Stomach (tissue), 4 donors: ENCODE measurements at regions not wholly inside any gene's neighbourhood (a gene's known extent, or its start where the extent isn't known, plus 50 kb on each side); places are given as distances from the start of the nearest gene placed in this dataset.

ENCODE experiments used
- POLR2A ChIP-seq, 4 donors: fragments of 450-650 bp; IDR thresholded peaks; one replicate each; pipeline ENCODE4 v1.6.1; 2016; ENCODE audit warnings: antibody characterized with exemption in 4 of 4, control low read depth in 2 of 4, mild to moderate bottlenecking in 1 of 4, moderate library complexity in 1 of 4
- TF ChIP-seq, protein P1 (sequence below), 7 experiments: fragments of 450-650 bp in 4 of 7; fragments of 200-600 bp in 3 of 7; sonication (generic) in 3 of 7; IDR thresholded peaks; one replicate each; pipeline ENCODE4 v1.5.1; 2016 to 2019; ENCODE audit warnings: antibody characterized with exemption in 7 of 7, control low read depth in 2 of 7, mild to moderate bottlenecking in 1 of 7

- TF ChIP-seq, protein P1, sequence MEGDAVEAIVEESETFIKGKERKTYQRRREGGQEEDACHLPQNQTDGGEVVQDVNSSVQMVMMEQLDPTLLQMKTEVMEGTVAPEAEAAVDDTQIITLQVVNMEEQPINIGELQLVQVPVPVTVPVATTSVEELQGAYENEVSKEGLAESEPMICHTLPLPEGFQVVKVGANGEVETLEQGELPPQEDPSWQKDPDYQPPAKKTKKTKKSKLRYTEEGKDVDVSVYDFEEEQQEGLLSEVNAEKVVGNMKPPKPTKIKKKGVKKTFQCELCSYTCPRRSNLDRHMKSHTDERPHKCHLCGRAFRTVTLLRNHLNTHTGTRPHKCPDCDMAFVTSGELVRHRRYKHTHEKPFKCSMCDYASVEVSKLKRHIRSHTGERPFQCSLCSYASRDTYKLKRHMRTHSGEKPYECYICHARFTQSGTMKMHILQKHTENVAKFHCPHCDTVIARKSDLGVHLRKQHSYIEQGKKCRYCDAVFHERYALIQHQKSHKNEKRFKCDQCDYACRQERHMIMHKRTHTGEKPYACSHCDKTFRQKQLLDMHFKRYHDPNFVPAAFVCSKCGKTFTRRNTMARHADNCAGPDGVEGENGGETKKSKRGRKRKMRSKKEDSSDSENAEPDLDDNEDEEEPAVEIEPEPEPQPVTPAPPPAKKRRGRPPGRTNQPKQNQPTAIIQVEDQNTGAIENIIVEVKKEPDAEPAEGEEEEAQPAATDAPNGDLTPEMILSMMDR (IDR thresholded peaks at IDR 0.05), result no peak
- TF ChIP-seq POLR2A (IDR thresholded peaks at IDR 0.05), result no peak
Measured at GRCh38 chr2:160984426-160985077, 175.7 kb upstream of the TANK start.
